ENCODE measurements at regions not wholly inside any gene's neighbourhood (a gene's known extent, or its start where the extent isn't known, plus 50 kb on each side); places are given as distances from the start of the nearest gene placed in this dataset.

- TF ChIP-seq CTCF (IDR thresholded peaks at IDR 0.05), result no peak
- no peak for TF ChIP-seq POLR2A (IDR thresholded peaks at IDR 0.05)
These were observed 253.9 kb downstream of the RHOU start for GRCh38 chr1:228989176-228989575.
